SK-N-SH (cell line): ENCODE measurements at regions not wholly inside any gene's neighbourhood (a gene's known extent, or its start where the extent isn't known, plus 50 kb on each side); places are given as distances from the start of the nearest gene placed in this dataset.

Experiments
- CTCF ChIP-seq: fragments of 200-600 bp; sonication (generic); IDR thresholded peaks from 2 replicates; pipeline ENCODE4 v1.6.1; 2017; ENCODE audit warnings: antibody characterized with exemption, mild to moderate bottlenecking, moderate library complexity
- EZH2phosphoT487 ChIP-seq: fragments of 200-600 bp; sonication (generic); IDR thresholded peaks from 2 replicates; pipeline ENCODE4 v1.6.1; 2017; ENCODE audit warnings: low read depth, mixed run types, mild to moderate bottlenecking, antibody characterized with exemption, moderate library complexity, borderline replicate concordance
- RXRA ChIP-seq: IDR thresholded peaks from 2 replicates; pipeline ENCODE4 v1.4.0; 2012; ENCODE audit warnings: low read depth, mild to moderate bottlenecking, borderline replicate concordance
- TEAD4 ChIP-seq: IDR thresholded peaks from 2 replicates; pipeline ENCODE4 v1.4.0; 2012; ENCODE audit warnings: mild to moderate bottlenecking, borderline replicate concordance; ENCODE audit not compliant: insufficient read depth
- YY1 ChIP-seq: IDR thresholded peaks from 2 replicates; pipeline ENCODE4 v1.4.0; 2012; ENCODE audit warnings: low read depth, mild to moderate bottlenecking

DNA sequence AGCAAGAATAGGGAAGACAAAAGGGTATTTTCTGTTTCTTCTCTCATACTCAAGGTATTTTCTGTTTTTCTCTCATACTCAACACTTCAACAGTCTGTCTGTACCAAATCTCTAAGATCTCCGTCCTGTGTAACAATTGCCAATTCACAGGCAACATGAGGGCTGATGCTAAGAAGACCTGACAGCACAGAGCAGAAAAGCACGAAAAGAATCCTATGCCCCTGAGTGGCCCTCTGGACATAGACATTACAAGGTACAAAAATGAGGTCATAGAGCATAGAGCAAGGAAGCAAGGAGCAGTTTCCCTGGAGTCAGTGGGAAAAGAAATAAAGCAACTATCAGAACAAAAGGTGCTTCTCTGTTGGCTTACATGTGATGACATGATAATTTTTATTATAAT lies 1612.6 kb upstream of the CELF4 start:
- TF ChIP-seq CTCF (no peak), RXRA (no peak), YY1 (no peak), EZH2phosphoT487 (no peak), TEAD4 (no peak)
